Mononuclear cell (primary cell): ENCODE measurements at regions not wholly inside any gene's neighbourhood (a gene's known extent, or its start where the extent isn't known, plus 50 kb on each side); places are given as distances from the start of the nearest gene placed in this dataset.

Source experiments
- H3K27me3 ChIP-seq: 2 replicates; pipeline ENCODE4 v1.6.0; 2011; ENCODE audit warnings: low read length, control low read depth; ENCODE audit not compliant: insufficient read depth
- H3K4me1 ChIP-seq: 2 replicates; pipeline ENCODE4 v1.5.1; 2011; ENCODE audit warnings: mild to moderate bottlenecking, low read length, control low read depth; ENCODE audit not compliant: insufficient read depth
- H3K4me3 ChIP-seq: 2 replicates; pipeline ENCODE4 v1.5.1; 2011; ENCODE audit warnings: mild to moderate bottlenecking, low read length, moderate library complexity
- H3K9me3 ChIP-seq: 2 replicates; pipeline ENCODE4 v1.5.1; 2011; ENCODE audit warnings: low read depth, mild to moderate bottlenecking, control low read depth, low read length

- no peaks in the 10 kb centered on the region for H3K27me3 ChIP-seq
- no peaks in the 10 kb centered on the region for H3K4me1 ChIP-seq
- H3K4me3 ChIP-seq, result no peak overlapping the region
- no peaks in the 10 kb centered on the region for H3K9me3 ChIP-seq
Measured at GRCh38 chr5:67693956-67694809, 497.6 kb upstream of the CD180 start.

- Histone ChIP-seq H3K4me1 (no peaks in the 10 kb centered on the region), H3K27me3 (no peaks in the 10 kb centered on the region), H3K9me3 (peaks cover 6% of the 10 kb centered on the region), H3K4me3 (no peak overlapping the region)
Measured at GRCh38 chr5:67686746-67687145, 490.1 kb upstream of the CD180 start.

- Histone ChIP-seq H3K4me1 (no peaks in the 10 kb centered on the region), H3K4me3 (no peak overlapping the region), H3K9me3 (no peaks in the 10 kb centered on the region), H3K27me3 (no peaks in the 10 kb centered on the region)
Measured at GRCh38 chr5:67681703-67682102, 485.1 kb upstream of the CD180 start.

- no peaks in the 10 kb centered on the region for H3K9me3 ChIP-seq
- H3K4me3 ChIP-seq, result no peak overlapping the region
- H3K4me1 ChIP-seq, result no peaks in the 10 kb centered on the region
- H3K27me3 ChIP-seq, result no peaks in the 10 kb centered on the region
Measured at GRCh38 chr5:67680099-67680498, 483.5 kb upstream of the CD180 start.

- no peaks in the 10 kb centered on the region for H3K9me3 ChIP-seq
- H3K4me3 ChIP-seq, result no peak overlapping the region
- no peaks in the 10 kb centered on the region for H3K27me3 ChIP-seq
- no peaks in the 10 kb centered on the region for H3K4me1 ChIP-seq
Measured at GRCh38 chr5:67679184-67679841, 482.7 kb upstream of the CD180 start.

GRCh38 chr5:67678594-67678993 is 482.0 kb upstream of the CD180 start:
- H3K9me3 ChIP-seq, result no peaks in the 10 kb centered on the region
- H3K4me1 ChIP-seq, result no peaks in the 10 kb centered on the region
- no peaks in the 10 kb centered on the region for H3K27me3 ChIP-seq
- no peak overlapping the region for H3K4me3 ChIP-seq

GRCh38 chr5:67677422-67677970 is 480.9 kb upstream of the CD180 start:
- Histone ChIP-seq H3K4me1 (no peaks in the 10 kb centered on the region), H3K4me3 (no peak overlapping the region)

GRCh38 chr5:67676863-67677262 is 480.3 kb upstream of the CD180 start:
- H3K27me3 ChIP-seq, result no peaks in the 10 kb centered on the region
- no peaks in the 10 kb centered on the region for H3K4me1 ChIP-seq
- H3K4me3 ChIP-seq, result no peak overlapping the region
- H3K9me3 ChIP-seq, result no peaks in the 10 kb centered on the region

More at GRCh38 chr5:67677422-67677970, 480.9 kb upstream of the CD180 start:
- no peaks in the 10 kb centered on the region for H3K9me3 ChIP-seq
- no peaks in the 10 kb centered on the region for H3K27me3 ChIP-seq

GRCh38 chr5:67674159-67674655 is 477.6 kb upstream of the CD180 start:
- H3K4me3 ChIP-seq, result no peak overlapping the region
- H3K27me3 ChIP-seq, result no peaks in the 10 kb centered on the region
- H3K9me3 ChIP-seq, result no peaks in the 10 kb centered on the region

GRCh38 chr5:67673618-67674017 is 477.0 kb upstream of the CD180 start:
- Histone ChIP-seq H3K4me3 (no peak overlapping the region), H3K4me1 (no peaks in the 10 kb centered on the region), H3K27me3 (no peaks in the 10 kb centered on the region), H3K9me3 (no peaks in the 10 kb centered on the region)

More at GRCh38 chr5:67674159-67674655, 477.6 kb upstream of the CD180 start:
- no peaks in the 10 kb centered on the region for H3K4me1 ChIP-seq

GRCh38 chr5:67673180-67673579 is 476.6 kb upstream of the CD180 start:
- Histone ChIP-seq H3K4me1 (no peaks in the 10 kb centered on the region), H3K27me3 (no peaks in the 10 kb centered on the region), H3K4me3 (no peak overlapping the region), H3K9me3 (no peaks in the 10 kb centered on the region)

GRCh38 chr5:67672636-67673035 is 476.0 kb upstream of the CD180 start:
- Histone ChIP-seq H3K27me3 (no peaks in the 10 kb centered on the region), H3K4me1 (no peaks in the 10 kb centered on the region), H3K4me3 (no peak overlapping the region), H3K9me3 (no peaks in the 10 kb centered on the region)

- H3K4me3 ChIP-seq, result no peak overlapping the region
- H3K4me1 ChIP-seq, result no peaks in the 10 kb centered on the region
- H3K9me3 ChIP-seq, result no peaks in the 10 kb centered on the region
- H3K27me3 ChIP-seq, result no peaks in the 10 kb centered on the region
Measured at GRCh38 chr5:67669916-67670315, 473.3 kb upstream of the CD180 start.

GRCh38 chr5:67660149-67660548 is 463.6 kb upstream of the CD180 start:
- Histone ChIP-seq H3K27me3 (no peaks in the 10 kb centered on the region), H3K9me3 (no peaks in the 10 kb centered on the region), H3K4me3 (no peak overlapping the region), H3K4me1 (no peaks in the 10 kb centered on the region)

- H3K9me3 ChIP-seq, result no peaks in the 10 kb centered on the region
- H3K4me1 ChIP-seq, result no peaks in the 10 kb centered on the region
- no peaks in the 10 kb centered on the region for H3K27me3 ChIP-seq
- no peak overlapping the region for H3K4me3 ChIP-seq
Measured at GRCh38 chr5:67659288-67659687, 462.7 kb upstream of the CD180 start.
